ENCODE measurements at regions not wholly inside any gene's neighbourhood (a gene's known extent, or its start where the extent isn't known, plus 50 kb on each side); places are given as distances from the start of the nearest gene placed in this dataset.
A peak's percentile ranks its signal among the peaks of the same experiment; 100 is the strongest.
"Not testable (repeated sequence)": the region's sequence is repeated elsewhere in the genome, so short reads cannot be mapped to it uniquely, and the experiment has no call there.

DNA sequence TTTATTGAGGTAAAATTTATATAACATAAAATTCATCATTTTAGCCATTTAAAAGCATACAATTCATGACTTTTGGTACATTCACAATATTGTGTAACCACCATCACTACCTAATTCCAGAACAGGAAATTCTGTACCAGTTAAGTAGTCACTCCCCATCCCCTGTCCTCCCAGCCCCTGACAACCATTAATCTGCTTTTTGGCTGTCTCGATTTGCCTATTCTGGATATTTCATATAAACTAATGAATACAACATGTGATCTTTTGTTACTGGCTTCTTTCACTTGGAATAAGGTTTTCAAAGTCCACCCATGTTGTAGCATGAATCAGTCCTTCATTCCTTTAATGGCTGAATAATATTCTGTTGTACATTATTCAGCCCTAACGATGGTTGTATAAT lies 115.6 kb upstream of the KLF14 start:
- no peak for DNase-seq (ENCODE audit: low read depth)

GRCh38 chr7:130850956-130851355 lies 116.9 kb upstream of the KLF14 start:
- DNase-seq (ENCODE audit: low read depth) (no peak), FAIRE-seq (no peak)
- no peaks in the 10 kb centered on the region for H3K27me3 ChIP-seq (ENCODE audit: control insufficient read depth, insufficient read depth, low read length)
- H3K36me3 ChIP-seq (ENCODE audit: control insufficient read depth, insufficient read depth, low read length): no peaks in the 10 kb centered on the region
- H3K4me3 ChIP-seq (ENCODE audit: low read depth, low read length): no peak overlapping the region
- no peak for TF ChIP-seq CTCF (IDR thresholded peaks at IDR 0.05; ENCODE audit: insufficient read depth, low read length, severe bottlenecking)

More for the DNA sequence above, 115.6 kb upstream of the KLF14 start:
- H3K36me3 ChIP-seq (ENCODE audit: control insufficient read depth, insufficient read depth, low read length): no peaks in the 10 kb centered on the region
- H3K27me3 ChIP-seq (ENCODE audit: control insufficient read depth, insufficient read depth, low read length): no peaks in the 10 kb centered on the region
- TF ChIP-seq CTCF (IDR thresholded peaks at IDR 0.05; ENCODE audit: insufficient read depth, low read length, severe bottlenecking): no peak
- H3K4me3 ChIP-seq (ENCODE audit: low read depth, low read length): no peak overlapping the region
- FAIRE-seq: no peak

DNA sequence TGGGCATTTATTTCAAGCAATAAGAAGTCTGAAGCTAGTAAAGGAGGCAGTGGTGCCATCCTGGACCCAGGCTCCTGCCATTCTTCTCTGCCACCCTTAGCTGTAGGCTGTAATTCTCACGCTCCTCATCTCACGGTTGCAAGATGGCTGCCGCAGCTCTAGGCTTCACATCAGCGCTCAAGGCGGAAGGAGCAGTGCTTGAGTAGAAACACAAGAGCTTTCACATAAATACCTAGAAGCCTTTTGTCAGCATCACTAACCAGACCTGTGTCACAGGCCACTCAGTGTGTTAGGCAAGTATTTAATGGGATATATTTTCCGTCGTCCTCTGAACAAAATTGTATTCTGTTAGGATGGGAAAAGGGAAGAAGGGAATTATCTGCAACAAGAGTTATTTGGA lies 118.9 kb upstream of the KLF14 start:
- FAIRE-seq (no peak), DNase-seq (ENCODE audit: low read depth) (no peak)
- Histone ChIP-seq H3K4me3 (ENCODE audit: low read depth, low read length) (no peak overlapping the region), H3K27me3 (ENCODE audit: control insufficient read depth, insufficient read depth, low read length) (no peaks in the 10 kb centered on the region), H3K36me3 (ENCODE audit: control insufficient read depth, insufficient read depth, low read length) (peaks cover 3% of the 10 kb centered on the region)
- no peak for TF ChIP-seq CTCF (IDR thresholded peaks at IDR 0.05; ENCODE audit: insufficient read depth, low read length, severe bottlenecking)

DNA sequence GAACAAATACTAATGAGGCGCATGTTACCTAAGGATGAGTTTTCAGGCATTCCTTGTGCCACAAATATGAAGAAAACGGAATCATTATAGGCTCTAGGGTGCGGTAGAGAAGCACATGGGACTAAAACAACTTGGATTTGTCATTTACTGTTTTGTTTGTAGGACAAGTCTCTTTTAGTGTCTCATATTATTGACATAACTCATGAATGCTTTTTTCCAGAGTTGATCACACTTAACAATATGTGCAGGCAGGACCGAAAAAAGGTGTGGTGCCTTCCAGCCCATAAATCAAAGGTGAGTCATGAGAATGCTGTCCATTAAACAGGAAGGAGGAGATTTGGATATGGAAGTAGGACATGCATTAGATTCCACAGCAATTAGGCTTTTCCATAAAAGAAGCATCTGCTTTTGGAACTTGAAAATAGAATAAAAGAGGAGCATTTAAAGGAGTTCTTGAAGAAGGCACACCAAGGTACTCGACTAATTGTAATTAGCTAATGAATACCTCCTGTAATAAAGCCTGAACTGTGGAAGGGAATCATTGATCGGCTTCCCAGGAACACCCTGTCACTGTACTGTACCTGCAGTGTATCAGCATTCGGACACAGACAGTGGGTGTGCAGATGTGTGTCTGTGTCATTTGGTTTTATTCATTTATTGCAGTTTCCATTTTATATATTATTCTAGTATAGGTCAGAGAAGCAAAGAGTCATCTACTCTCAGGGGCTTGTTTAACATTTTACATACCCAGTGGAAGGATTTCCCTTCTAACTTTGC lies 119.7 kb upstream of the KLF14 start:
- DNase-seq (ENCODE audit: low read depth) (peak; percentile 95), FAIRE-seq (peak; percentile 7)
- H3K27me3 ChIP-seq (ENCODE audit: control insufficient read depth, insufficient read depth, low read length): no peaks in the 10 kb centered on the region
- TF ChIP-seq CTCF (IDR thresholded peaks at IDR 0.05; ENCODE audit: insufficient read depth, low read length, severe bottlenecking): no peak
- H3K36me3 ChIP-seq (ENCODE audit: control insufficient read depth, insufficient read depth, low read length): peaks cover 3% of the 10 kb centered on the region
- no peak overlapping the region for H3K4me3 ChIP-seq (ENCODE audit: low read depth, low read length)

DNA sequence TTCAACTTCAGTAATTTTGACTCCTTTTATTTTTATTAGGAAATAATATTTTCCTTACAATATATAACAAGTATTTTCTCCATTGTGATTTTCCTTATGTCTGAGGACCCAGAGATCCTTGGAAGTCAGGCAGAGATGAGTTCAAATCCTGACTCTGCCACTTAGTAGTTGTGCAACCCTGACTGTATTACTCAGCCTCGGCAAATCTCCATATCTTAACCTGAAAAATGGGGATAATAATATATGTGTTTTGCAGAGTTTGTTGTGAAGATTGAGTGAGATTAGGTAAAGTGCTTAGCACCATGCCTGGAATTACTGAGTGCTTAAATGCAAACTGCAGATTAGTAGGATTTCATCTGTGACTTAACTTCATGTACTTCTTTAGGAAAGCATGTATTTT lies 120.5 kb upstream of the KLF14 start:
- H3K36me3 ChIP-seq (ENCODE audit: control insufficient read depth, insufficient read depth, low read length): peaks cover 3% of the 10 kb centered on the region
- H3K27me3 ChIP-seq (ENCODE audit: control insufficient read depth, insufficient read depth, low read length): no peaks in the 10 kb centered on the region
- TF ChIP-seq CTCF (IDR thresholded peaks at IDR 0.05; ENCODE audit: insufficient read depth, low read length, severe bottlenecking): no peak
- FAIRE-seq: no peak
- H3K4me3 ChIP-seq (ENCODE audit: low read depth, low read length): no peak overlapping the region
- DNase-seq (ENCODE audit: low read depth): no peak

GRCh38 chr7:130856866-130857265 lies 122.9 kb upstream of the KLF14 start:
- DNase-seq (ENCODE audit: low read depth) (no peak), FAIRE-seq (no peak)
- no peaks in the 10 kb centered on the region for H3K27me3 ChIP-seq (ENCODE audit: control insufficient read depth, insufficient read depth, low read length)
- H3K4me3 ChIP-seq (ENCODE audit: low read depth, low read length): no peak overlapping the region
- peaks cover 3% of the 10 kb centered on the region for H3K36me3 ChIP-seq (ENCODE audit: control insufficient read depth, insufficient read depth, low read length)
- TF ChIP-seq CTCF (IDR thresholded peaks at IDR 0.05; ENCODE audit: insufficient read depth, low read length, severe bottlenecking): no peak

- H3K27me3 ChIP-seq (ENCODE audit: control insufficient read depth, insufficient read depth, low read length); DNase-seq (ENCODE audit: low read depth); H3K4me3 ChIP-seq (ENCODE audit: low read depth, low read length); FAIRE-seq; H3K36me3 ChIP-seq (ENCODE audit: control insufficient read depth, insufficient read depth, low read length): not testable (repeated sequence)
These were observed 126.8 kb upstream of the KLF14 start for GRCh38 chr7:130860832-130861231.

All from bronchial epithelial cell (primary cell).